ENCODE measurements at regions not wholly inside any gene's neighbourhood (a gene's known extent, or its start where the extent isn't known, plus 50 kb on each side); places are given as distances from the start of the nearest gene placed in this dataset.

DNA sequence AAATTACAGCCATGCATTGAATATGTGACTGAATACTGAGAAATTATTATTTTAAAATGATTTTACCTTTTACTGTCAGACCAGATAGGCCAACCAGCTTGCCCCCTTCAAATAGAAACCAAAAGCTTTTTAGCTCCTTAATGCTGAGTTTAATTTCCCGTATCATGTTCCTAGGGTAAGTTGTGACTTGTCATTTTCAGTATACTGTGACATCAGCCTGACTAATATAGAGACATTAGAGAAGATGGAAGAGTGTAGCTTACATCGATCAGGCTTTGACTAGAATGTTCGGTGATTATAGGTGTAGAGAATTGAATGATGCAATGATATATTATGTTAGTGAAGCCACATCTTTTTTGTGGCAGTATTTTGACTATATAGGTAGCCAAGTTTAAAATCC, 50.6 kb upstream of the ZEB2 start:
- TF ChIP-seq POLR2A (IDR thresholded peaks at IDR 0.05) = no peak
- TF ChIP-seq, protein P1, sequence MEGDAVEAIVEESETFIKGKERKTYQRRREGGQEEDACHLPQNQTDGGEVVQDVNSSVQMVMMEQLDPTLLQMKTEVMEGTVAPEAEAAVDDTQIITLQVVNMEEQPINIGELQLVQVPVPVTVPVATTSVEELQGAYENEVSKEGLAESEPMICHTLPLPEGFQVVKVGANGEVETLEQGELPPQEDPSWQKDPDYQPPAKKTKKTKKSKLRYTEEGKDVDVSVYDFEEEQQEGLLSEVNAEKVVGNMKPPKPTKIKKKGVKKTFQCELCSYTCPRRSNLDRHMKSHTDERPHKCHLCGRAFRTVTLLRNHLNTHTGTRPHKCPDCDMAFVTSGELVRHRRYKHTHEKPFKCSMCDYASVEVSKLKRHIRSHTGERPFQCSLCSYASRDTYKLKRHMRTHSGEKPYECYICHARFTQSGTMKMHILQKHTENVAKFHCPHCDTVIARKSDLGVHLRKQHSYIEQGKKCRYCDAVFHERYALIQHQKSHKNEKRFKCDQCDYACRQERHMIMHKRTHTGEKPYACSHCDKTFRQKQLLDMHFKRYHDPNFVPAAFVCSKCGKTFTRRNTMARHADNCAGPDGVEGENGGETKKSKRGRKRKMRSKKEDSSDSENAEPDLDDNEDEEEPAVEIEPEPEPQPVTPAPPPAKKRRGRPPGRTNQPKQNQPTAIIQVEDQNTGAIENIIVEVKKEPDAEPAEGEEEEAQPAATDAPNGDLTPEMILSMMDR (IDR thresholded peaks at IDR 0.05) = no peak

Measured in Peyer's patch (tissue), 4 donors.